ENCODE measurements at regions not wholly inside any gene's neighbourhood (a gene's known extent, or its start where the extent isn't known, plus 50 kb on each side); places are given as distances from the start of the nearest gene placed in this dataset.

GRCh38 chr20:39658662-39659409 is 696.7 kb downstream of the DHX35 start:
- no peak for TF ChIP-seq CTCF (IDR thresholded peaks at IDR 0.05)
- no peak for TF ChIP-seq POLR2A (IDR thresholded peaks at IDR 0.05)

Measured in body of pancreas (tissue), 4 donors.